ENCODE measurements at regions not wholly inside any gene's neighbourhood (a gene's known extent, or its start where the extent isn't known, plus 50 kb on each side); places are given as distances from the start of the nearest gene placed in this dataset.
A peak's percentile ranks its signal among the peaks of the same experiment; 100 is the strongest.

GRCh38 chr21:27366036-27366435, 399.1 kb upstream of the ADAMTS5 start:
- TF ChIP-seq CTCF (optimal IDR thresholded peaks at IDR 0.05 in 1 of 3, IDR thresholded peaks at IDR 0.05 in 1 of 3, conservative IDR thresholded peaks at IDR 0.05 in 1 of 3; ENCODE audit: extremely low read depth in 1 of 3, insufficient read depth in 2 of 3, low read length in 3 of 3) (no peak), EZH2 (IDR thresholded peaks at IDR 0.05; ENCODE audit: low read length) (no peak)
- Histone ChIP-seq H3K27me3 (ENCODE audit: control insufficient read depth, extremely low read depth, insufficient read depth, low read length) (no peaks in the 10 kb centered on the region), H4K20me1 (ENCODE audit: control insufficient read depth, extremely low read depth, insufficient read depth, low read length) (no peaks in the 10 kb centered on the region), H3K27ac (ENCODE audit: control insufficient read depth, insufficient read depth, low read length) (no peak overlapping the region), H3K79me2 (ENCODE audit: control insufficient read depth, insufficient read depth, low read length) (no peaks in the 10 kb centered on the region), H3K36me3 (ENCODE audit: control insufficient read depth in 2 of 2, extremely low read depth in 1 of 2, insufficient read depth in 2 of 2, low read length in 2 of 2) (no peaks in the 10 kb centered on the region), H3K4me2 (ENCODE audit: control insufficient read depth, extremely low read depth, insufficient read depth, low read depth, low read length) (no peak overlapping the region), H3K9me3 (ENCODE audit: control insufficient read depth, low read depth, low read length) (no peaks in the 10 kb centered on the region), H3K4me3 (ENCODE audit: control insufficient read depth in 2 of 3, extremely low read depth in 1 of 3, insufficient read depth in 2 of 3, low read depth in 1 of 3, low read length in 3 of 3) (no peak overlapping the region), H2AFZ (ENCODE audit: control insufficient read depth, low read length) (no peak overlapping the region), H3K9me1 (ENCODE audit: control insufficient read depth, extremely low read depth, insufficient read depth, low read length) (no peaks in the 10 kb centered on the region), H3K4me1 (ENCODE audit: control insufficient read depth, extremely low read depth, insufficient read depth, low read length) (peaks cover 3% of the 10 kb centered on the region), H3K9ac (ENCODE audit: control insufficient read depth, extremely low read depth, insufficient read depth, low read length) (no peak overlapping the region)
- FAIRE-seq (no peak), DNase-seq (ENCODE audit: low read depth, low spot score) (no peak)
- dilution Hi-C loops (cut with MboI; ENCODE audit: extremely low pct_ligation_motif_present, low sequenced_read_pairs): no loop called here

- Histone ChIP-seq H3K9ac (ENCODE audit: control insufficient read depth, extremely low read depth, insufficient read depth, low read length) (no peak overlapping the region), H3K79me2 (ENCODE audit: control insufficient read depth, insufficient read depth, low read length) (no peaks in the 10 kb centered on the region), H2AFZ (ENCODE audit: control insufficient read depth, low read length) (peak overlapping the region; percentile 24), H3K36me3 (ENCODE audit: control insufficient read depth in 2 of 2, extremely low read depth in 1 of 2, insufficient read depth in 2 of 2, low read length in 2 of 2) (no peaks in the 10 kb centered on the region), H3K4me2 (ENCODE audit: control insufficient read depth, extremely low read depth, insufficient read depth, low read depth, low read length) (no peak overlapping the region), H4K20me1 (ENCODE audit: control insufficient read depth, extremely low read depth, insufficient read depth, low read length) (no peaks in the 10 kb centered on the region), H3K27ac (ENCODE audit: control insufficient read depth, insufficient read depth, low read length) (no peak overlapping the region), H3K9me3 (ENCODE audit: control insufficient read depth, low read depth, low read length) (no peaks in the 10 kb centered on the region), H3K27me3 (ENCODE audit: control insufficient read depth, extremely low read depth, insufficient read depth, low read length) (no peaks in the 10 kb centered on the region), H3K4me3 (ENCODE audit: control insufficient read depth in 2 of 3, extremely low read depth in 1 of 3, insufficient read depth in 2 of 3, low read depth in 1 of 3, low read length in 3 of 3) (no peak overlapping the region), H3K9me1 (ENCODE audit: control insufficient read depth, extremely low read depth, insufficient read depth, low read length) (no peaks in the 10 kb centered on the region), H3K4me1 (ENCODE audit: control insufficient read depth, extremely low read depth, insufficient read depth, low read length) (peaks cover 3% of the 10 kb centered on the region)
- dilution Hi-C loops (cut with MboI; ENCODE audit: extremely low pct_ligation_motif_present, low sequenced_read_pairs): no loop called here
- no peak for DNase-seq (ENCODE audit: low read depth, low spot score)
- no peak for TF ChIP-seq EZH2 (IDR thresholded peaks at IDR 0.05; ENCODE audit: low read length)
- TF ChIP-seq CTCF (optimal IDR thresholded peaks at IDR 0.05 in 1 of 3, IDR thresholded peaks at IDR 0.05 in 1 of 3, conservative IDR thresholded peaks at IDR 0.05 in 1 of 3; ENCODE audit: extremely low read depth in 1 of 3, insufficient read depth in 2 of 3, low read length in 3 of 3): no peak
- FAIRE-seq: no peak
These were observed 398.5 kb upstream of the ADAMTS5 start for GRCh38 chr21:27365394-27365793.
